GM10248 (cell line): ENCODE measurements at regions not wholly inside any gene's neighbourhood (a gene's known extent, or its start where the extent isn't known, plus 50 kb on each side); places are given as distances from the start of the nearest gene placed in this dataset.
"Not testable (repeated sequence)": the region's sequence is repeated elsewhere in the genome, so short reads cannot be mapped to it uniquely, and the experiment has no call there.

Source experiments
- CTCF ChIA-PET: fragments of 300-600 bp; sonication (Branson Sonifier 250); formaldehyde crosslinking; extraction: SDS; loops from one replicate; lab custom pipeline; 2021; ENCODE audit warnings: antibody characterized with exemption; lab: Yijun Ruan, JAX
- POLR2A ChIA-PET: fragments of 350-650 bp; sonication (Branson Sonifier 250); formaldehyde crosslinking; extraction: SDS; loops from one replicate; lab custom pipeline; 2020; ENCODE audit warnings: antibody characterized with exemption; lab: Yijun Ruan, JAX
- DNase-seq: peaks from one replicate; pipeline ENCODE4 v3.0.0; 2012; ENCODE audit errors: extremely low spot score
- TF ChIP-seq, protein P1 (sequence below): IDR thresholded peaks from 2 replicates; pipeline ENCODE4 v1.5.1; 2012; ENCODE audit warnings: mild to moderate bottlenecking, low read depth; ENCODE audit errors: extremely low read depth, missing control alignments, control extremely low read depth

DNA sequence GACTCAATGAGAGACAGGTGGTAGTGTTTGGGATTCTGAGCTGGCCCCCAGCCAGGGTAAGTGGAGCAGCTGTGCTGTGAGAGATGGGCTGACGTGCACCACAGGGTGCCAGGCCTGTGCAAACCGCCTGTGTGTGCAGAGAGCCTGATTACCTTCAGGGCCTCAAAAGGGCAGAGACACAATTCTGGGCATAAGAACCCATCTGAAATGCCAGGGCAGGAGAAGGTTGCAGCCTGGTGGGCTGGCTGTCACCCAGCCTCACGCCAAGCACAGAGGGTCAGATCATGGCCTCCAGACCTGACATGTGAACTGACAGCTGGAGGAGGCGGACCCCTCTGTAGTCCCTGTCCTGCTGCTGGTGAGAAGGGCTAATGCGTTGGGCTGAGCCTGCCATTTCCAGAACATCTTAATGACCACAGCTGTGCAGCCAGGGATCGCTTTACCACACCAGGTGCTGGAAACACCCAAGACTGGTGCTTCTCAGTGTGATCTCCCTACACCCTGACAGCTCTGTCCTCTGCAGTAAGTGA, 100.9 kb downstream of the ARL4C start:
- no peak for DNase-seq
- CTCF ChIA-PET, result no interaction called here
- TF ChIP-seq, protein P1, sequence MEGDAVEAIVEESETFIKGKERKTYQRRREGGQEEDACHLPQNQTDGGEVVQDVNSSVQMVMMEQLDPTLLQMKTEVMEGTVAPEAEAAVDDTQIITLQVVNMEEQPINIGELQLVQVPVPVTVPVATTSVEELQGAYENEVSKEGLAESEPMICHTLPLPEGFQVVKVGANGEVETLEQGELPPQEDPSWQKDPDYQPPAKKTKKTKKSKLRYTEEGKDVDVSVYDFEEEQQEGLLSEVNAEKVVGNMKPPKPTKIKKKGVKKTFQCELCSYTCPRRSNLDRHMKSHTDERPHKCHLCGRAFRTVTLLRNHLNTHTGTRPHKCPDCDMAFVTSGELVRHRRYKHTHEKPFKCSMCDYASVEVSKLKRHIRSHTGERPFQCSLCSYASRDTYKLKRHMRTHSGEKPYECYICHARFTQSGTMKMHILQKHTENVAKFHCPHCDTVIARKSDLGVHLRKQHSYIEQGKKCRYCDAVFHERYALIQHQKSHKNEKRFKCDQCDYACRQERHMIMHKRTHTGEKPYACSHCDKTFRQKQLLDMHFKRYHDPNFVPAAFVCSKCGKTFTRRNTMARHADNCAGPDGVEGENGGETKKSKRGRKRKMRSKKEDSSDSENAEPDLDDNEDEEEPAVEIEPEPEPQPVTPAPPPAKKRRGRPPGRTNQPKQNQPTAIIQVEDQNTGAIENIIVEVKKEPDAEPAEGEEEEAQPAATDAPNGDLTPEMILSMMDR, result no peak
- POLR2A ChIA-PET, result no interaction called here

DNA sequence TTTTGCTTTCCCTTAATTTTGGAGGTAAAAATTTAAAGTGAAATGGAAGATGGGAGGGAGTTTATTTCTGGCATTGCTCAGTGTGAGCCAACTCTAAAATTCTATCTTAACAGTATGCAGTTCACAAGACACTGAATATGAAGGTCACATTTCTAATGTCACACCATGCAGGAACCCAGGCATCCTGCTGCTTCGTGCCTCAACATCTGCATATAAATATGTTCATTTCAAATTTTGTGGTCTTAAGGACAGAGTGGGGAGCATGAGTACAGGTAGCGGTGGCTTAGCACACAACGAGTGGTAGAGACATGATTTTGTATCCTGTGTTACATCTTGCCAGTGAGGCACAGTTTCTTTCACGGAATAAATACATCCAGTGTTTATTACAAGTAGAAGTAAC, 102.4 kb downstream of the ARL4C start:
- CTCF ChIA-PET, result no interaction called here
- TF ChIP-seq, protein P1, result no peak
- POLR2A ChIA-PET, result no interaction called here
- no peak for DNase-seq

DNA sequence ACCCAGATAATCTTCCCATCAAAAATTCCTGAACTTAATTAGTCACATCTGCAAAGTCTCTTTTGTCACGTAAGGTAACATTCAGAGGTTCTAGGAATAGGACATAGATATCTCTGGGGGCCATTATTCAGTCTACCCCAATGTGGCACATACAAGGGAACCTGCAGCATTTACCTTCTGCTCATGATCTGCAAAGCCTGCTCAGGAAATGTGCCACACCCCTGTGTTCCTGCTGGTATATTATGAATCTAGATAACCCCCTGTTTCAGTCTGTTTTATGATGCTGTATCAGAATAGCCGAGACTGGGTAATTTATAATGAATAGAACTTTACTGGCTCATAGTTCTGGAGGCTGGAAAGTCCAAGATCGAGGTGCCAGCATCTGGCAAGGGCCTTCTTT, 103.5 kb downstream of the ARL4C start:
- POLR2A ChIA-PET, result no interaction called here

DNA sequence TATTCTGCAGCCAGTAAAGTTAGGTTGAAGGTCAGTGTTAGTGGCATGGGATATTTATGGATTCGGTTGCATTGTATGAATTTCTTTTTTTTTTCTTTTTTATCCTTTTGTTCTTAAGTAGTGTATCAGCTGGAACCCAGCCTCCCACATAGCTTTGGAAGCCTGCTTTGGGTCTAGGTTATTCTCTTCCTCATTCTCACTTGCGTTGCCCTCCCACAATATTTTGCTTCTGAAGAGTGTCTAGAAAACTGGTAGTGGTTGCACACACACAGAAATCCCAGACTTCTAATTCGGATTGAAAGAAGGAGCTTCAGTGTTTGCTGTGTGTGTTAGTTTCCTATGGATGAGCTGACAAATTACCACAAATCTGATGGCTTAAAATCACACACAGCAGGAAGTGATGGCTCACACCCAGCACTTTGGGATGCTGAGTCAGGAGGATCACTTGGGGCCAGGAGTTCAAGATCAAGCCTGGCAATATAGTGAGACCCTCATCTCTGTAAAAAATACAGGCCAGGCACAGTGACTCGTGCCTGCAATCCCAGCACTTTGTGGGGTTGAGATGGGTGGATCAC, 104.8 kb downstream of the ARL4C start:
- ChIA-PET CTCF (interaction anchor here (1.5 kb wide), 1 partner anchor 13 kb away, joined by 4 read pairs; no protein-coding TSS in a partner anchor), POLR2A (interaction anchor here (0.6 kb wide), 1 partner anchor 436 kb away, joined by 3 read pairs; no protein-coding TSS in a partner anchor)
- no peak for DNase-seq
- TF ChIP-seq, protein P1, result no peak

More for the DNA sequence above, 103.5 kb downstream of the ARL4C start:
- DNase-seq, result no peak
- TF ChIP-seq, protein P1, result no peak
- CTCF ChIA-PET, result no interaction called here

DNA sequence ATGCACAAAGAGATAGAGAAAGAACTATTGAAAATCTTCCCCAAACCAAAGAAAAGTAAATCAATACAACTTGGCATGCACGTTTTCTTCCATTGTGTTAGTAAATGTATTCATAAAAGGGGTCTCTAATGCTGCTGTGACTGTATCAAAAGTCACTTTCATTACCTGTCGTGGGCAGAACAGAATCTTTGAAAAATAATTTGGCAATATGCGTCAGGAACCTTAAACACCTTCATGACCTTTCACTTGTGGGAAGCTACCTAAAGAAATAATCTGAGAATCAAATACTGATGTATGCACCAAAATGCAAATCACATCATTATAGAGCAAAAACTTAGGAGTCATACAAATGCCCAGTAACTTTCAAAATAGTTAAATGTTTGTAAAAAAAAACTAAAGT, 105.3 kb downstream of the ARL4C start:
- ChIA-PET POLR2A (no interaction called here), CTCF (interaction anchor here (1.5 kb wide), 1 partner anchor 14 kb away, joined by 4 read pairs; no protein-coding TSS in a partner anchor)
- DNase-seq, result no peak
- TF ChIP-seq, protein P1, result no peak

DNA sequence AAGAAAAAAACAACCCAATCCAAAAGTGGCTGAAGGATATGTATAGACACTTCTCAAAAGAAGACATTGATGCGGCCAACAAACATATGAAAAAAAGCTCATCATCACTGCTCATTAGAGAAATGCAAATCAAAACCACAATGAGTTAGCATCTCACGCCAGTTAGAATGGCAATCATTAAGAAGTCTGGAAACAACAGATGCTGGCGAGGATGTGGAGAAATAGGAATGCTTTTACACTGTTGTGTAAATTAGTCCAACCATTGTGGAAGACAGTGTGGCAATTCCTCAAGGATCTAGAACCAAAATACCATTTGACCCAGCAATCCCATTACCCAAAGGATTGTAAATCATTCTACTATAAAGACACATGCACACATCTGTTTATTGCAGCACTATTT, 107.2 kb downstream of the ARL4C start:
- POLR2A ChIA-PET, DNase-seq, CTCF ChIA-PET: not testable (repeated sequence)

DNA sequence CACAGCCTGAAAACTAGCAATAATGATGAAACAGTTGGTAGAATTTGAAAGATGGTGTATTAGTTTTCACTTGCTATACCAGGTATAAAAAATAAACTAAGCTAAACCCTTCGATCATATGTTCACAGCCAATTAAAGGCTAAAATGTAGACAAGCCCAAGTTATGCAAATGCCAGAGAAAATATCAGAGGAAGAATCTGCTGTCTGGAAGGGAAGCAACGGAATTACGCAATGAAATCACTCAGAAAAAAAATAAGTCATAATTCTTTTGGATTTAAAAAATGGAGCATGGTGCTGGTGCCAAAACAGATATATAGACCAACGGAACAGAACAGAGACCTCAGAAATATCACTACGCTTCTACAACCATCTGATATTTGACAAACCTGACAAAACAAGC, 108.3 kb downstream of the ARL4C start:
- POLR2A ChIA-PET, result no interaction called here
- DNase-seq, result no peak
- CTCF ChIA-PET, result interaction anchor here (0.7 kb wide), 1 partner anchor 19 kb away, joined by 3 read pairs; no protein-coding TSS in a partner anchor

More for the DNA sequence above, 108.3 kb downstream of the ARL4C start:
- TF ChIP-seq, protein P1, result no peak
